Hematopoietic multipotent progenitor cell treated with erythropoietin and hydrocortisone succinate and interleukin-3 and kit ligand, for 4 days (in vitro differentiated cells): ENCODE measurements at regions not wholly inside any gene's neighbourhood (a gene's known extent, or its start where the extent isn't known, plus 50 kb on each side); places are given as distances from the start of the nearest gene placed in this dataset.

Experiments used
- DNase-seq: peaks from one replicate; pipeline ENCODE4 v3.0.0-alpha.2; 2015

DNA sequence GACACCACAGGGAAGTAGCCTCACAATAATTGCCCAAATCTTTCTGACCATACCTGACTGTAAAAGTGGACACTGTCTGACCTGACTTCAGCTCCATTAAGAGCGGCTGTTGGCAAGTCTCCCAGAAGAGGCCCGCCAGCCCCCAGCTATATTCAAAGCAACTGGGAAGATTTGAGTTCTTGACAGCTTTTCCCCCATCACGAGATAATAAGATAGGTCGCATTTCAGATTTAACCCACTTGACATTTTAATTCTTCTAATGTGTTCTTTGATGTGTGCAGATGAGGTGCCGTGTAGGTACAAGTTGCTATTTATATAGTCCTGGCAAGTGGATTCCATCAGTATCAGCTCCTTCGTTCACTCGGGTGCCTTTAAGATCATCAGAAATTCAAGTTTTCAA lies 345.7 kb downstream of the DRD1 start:
- DNase-seq = no peak

DNA sequence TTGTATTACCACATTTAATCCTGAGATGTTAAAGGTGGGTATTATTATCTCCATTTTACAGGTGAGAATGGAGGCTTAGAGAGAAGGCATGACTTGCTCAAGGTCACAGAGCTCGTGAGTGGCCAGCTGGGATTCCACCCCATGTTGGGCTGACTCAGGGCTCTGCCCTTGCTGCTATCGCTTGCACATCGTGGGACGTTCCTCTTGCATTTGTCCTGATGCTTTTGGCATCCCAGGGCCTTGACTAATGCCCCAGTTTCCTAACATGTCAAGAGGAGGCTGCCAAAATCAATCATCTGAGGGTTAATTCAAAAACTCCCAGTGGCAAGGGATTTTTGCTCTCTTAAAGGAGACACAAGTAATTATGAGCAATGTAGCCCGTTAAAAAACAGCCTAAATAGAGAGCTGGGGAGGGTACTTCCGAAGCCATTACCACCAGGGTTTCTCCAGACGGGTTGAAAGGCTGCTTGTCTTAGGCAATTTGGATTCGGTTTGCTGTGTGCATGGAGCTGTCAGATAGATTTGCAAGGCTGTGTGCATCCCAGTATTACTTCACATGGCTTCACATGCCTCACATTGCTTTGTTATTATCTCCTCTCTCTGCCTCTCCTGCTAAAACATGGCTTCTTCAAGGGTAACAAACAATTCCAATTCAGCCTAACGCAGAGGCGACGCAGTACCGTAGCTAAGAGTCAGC lies 347.4 kb downstream of the DRD1 start:
- no peak for DNase-seq

DNA sequence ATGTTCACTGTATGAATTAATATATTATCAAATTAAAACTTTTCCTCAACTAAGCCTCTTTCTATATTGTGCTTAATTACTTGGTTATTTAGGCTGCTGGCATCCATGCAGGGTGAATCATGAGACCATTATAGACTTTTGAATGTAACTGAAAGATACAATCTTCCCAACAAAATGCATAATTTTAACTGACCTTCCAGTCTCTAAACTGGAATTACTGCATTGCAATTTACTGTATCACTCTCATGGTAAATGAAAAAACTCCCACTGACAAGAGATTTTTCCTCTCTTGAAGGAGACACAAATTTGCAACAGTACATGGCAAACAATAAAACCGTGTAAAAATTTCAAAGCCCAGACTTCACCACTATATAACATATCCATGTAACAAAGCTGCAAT lies 349.5 kb downstream of the DRD1 start:
- DNase-seq = no peak

DNA sequence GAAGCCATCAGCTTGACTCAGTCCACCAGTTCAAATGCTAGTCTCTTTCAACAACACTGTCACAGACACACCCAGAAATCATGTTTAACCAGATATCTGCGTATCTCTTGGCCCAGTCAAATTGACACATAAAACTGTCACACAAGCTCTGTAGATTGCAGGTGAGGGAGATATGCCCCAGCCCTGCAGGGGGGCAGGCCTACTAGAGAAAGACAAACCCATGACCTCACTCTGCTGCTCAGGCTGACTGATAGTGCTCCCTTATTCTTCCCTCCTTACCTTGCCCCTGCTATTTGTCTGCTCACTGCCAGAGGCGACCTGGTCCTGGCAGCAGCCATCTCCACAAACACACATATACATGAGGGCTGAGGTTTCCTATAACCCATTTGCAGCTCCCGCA lies 351.3 kb downstream of the DRD1 start:
- no peak for DNase-seq

DNA sequence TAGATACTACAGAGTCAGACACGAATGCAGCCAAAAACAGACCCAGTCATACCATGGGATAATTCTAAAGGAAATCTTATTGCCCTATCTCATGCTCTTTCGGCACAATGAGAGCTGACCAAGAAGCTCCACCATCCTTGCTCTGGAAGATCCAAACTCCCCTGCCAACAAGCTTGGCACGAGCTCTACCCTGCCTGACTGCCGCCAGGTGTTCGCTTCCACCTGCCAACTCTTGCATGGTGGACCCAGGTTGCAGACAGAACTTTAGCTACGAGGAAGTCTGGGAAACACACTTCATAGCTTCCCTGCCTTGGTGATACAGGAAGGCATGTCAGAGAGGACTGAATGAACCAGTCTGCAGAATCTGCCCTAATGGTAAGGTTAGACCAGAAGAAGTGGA lies 355.0 kb downstream of the DRD1 start:
- no peak for DNase-seq

DNA sequence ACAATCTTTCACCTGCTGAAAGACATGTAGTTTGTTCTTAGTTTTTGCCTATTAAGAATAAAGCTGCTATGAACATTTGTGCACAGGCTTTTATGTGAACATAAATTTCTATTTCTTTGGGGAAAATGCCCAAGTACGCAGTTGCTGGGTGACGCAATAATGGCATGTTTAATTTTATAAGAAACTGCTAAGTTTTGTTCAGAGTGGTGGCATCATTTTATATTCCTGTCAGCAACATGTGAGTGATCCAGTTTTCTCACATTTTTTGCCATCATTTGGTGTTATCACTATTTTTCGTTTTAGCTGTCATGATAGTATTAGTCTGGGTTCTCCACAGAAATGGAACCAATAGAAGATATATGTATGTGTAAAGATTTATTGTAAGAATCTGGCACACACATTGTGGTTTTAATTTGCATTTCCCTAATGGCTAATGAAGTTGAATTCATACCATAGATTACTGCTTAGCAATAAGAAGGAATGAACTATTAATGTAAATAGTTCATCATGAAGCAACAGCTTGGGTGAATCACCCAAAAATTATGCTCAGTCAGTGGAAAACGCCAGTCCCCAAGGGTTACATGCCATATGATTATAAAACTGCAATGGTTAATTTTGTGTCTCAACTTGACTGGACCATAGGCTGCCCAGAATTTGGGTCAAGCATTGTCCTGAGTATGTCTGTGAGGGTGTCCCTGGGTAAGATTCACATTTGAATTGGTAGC lies 358.6 kb downstream of the MSX2 start:
- DNase-seq = no peak

DNA sequence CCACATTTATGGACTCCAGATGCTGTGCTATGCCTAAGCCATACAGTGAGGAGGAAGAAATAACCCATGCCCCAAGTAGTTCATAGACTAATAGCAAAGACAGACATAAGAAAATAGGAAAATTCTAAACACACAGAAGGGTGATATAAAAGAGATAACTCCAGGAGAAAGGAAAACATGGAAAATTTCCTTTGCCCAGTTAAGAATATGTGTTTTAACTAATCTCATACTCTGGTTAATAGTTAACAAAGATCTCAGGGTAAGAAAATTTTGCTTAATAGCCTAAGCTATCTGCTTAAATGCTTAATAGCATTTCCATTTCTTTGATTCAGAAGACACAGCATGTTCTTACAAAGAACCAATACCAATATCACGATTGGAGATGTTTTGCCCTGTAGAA lies 358.0 kb downstream of the MSX2 start:
- DNase-seq = no peak

DNA sequence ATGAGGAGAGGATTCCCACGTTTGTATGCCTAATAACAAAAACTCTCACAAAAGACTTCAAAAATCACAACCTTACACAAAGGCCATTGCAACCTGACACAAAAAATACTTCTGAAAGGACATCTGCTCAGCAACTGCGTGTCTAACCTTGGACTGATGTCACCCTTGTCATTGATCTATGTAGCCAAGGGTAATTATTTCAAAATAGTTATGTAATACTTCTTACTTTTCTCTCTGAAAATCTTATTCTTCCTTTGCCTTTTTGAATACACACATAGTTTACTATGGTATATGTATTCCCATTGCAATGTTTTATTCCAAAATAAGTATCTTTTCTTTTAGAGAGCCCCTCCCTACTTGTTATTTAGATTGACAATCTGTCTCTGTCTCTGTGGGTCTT lies 355.3 kb downstream of the MSX2 start:
- DNase-seq = no peak

DNA sequence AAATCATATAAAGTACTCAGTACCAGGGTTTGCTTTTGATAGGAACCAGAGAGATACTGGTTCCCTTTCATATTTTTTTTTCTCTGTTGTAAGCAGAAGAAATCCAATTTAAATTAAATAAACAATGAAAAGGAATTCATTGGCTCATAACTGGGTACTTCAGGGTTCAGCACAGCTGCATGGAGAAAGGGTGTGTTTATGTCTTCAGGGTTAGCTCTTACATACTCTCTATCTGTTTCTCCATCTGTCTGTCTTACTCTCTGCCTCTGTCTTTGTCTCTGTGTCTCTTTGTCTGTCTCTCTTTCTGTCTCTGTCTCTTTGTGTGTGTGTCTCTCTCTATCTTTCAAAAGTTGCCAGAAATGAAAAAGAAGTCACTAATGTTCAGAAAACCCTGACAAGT lies 345.9 kb downstream of the MSX2 start:
- DNase-seq = no peak

DNA sequence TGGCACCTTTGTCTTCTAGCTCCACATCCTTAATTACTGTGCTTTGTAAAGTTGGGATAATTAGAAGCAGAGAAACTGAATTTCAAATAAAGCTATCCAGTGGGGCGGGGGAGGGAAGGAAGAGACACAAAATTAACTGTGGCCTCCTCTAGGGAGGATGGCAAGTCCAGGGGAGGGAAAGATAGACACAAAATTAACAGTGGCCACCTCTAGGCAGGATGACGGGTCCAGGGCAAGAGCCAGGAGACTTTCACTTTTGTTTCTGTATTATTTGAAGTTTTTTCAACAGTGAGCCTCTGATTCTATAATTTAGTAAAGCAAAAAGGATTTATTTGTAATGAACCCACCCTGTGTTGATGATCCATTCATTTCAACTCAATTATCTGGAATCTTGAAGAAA lies 335.9 kb downstream of the MSX2 start:
- DNase-seq = no peak

DNA sequence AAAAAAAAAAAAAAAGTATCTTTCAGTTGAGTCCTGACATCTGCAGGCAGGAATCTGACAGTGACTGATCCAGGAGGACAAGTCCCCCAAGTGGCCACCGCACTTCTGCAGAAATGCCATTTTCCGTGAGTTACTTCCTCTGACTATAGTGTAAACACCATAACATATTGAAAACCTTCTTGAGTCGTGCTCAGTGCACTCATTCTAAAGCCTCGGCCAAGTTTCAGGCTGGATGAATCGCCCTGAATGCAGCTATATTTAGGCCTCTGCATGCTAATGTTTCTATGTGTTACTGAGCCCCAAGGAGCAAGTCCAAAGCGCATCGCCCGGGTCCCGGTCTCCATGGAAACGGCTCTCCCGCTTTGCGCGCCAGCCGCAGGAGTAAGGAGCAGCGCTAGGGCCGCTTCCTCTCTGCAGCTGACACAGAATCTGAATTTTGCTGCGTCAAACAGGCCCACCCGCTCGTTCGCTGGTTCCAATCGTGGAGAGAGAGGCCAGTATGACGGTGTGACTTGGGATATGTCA lies 335.4 kb downstream of the MSX2 start:
- peak; percentile 10 for DNase-seq

DNA sequence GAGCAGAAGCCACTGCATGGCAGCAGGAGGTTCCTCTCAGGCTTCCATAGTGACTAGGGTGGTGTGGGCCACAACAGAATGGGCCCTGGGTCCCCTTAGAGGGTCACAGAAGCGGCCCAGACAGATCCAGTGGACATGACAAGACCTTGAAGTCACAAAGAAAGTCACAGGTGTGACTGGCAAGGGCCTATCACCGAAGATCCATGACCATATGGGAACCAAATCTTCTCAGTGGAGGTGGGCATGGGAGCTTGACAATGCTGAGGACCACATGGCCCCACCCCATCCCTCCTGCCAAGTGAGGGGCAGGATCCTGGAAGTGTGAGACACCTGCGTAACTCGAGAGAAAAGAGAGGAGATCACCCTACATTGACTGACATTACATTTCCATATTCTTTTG lies 332.4 kb downstream of the MSX2 start:
- DNase-seq = no peak

DNA sequence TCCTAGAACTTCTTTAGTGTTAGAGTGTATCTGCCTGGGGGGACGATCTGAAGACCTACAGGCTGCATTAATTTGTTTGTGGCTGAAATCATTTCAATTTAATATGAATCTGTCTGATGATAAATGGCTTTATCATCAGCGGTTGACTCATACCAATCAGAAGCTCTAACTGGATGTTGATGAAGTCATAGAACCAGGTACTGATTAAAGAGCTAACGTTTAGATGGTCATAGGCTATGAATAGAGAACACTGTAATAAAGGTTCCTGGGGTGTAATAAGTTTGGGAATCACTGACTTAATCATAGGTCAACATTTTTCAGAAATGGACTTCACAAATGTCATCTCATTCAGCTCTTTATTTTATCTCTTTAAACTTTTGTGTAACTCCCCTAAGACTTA lies 329.9 kb downstream of the MSX2 start:
- no peak for DNase-seq

DNA sequence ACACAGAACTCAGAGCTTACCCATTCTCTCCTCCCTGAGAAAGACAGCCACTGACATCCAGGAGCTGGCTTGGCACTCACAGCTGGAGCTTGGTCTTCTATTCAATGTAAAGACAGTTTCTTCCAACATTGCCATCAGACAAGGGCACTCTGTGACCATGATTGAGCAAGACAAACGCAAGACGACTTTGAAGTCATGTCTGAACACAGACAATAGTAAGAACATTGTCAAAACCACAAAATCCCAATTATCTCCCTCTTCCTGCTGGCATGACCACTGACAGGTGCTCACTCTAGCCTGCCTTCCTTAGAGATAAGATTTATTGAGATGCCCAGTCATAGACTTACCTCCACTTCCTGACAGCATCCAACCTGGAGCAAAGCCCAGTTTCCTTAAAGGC lies 328.0 kb downstream of the MSX2 start:
- no peak for DNase-seq

DNA sequence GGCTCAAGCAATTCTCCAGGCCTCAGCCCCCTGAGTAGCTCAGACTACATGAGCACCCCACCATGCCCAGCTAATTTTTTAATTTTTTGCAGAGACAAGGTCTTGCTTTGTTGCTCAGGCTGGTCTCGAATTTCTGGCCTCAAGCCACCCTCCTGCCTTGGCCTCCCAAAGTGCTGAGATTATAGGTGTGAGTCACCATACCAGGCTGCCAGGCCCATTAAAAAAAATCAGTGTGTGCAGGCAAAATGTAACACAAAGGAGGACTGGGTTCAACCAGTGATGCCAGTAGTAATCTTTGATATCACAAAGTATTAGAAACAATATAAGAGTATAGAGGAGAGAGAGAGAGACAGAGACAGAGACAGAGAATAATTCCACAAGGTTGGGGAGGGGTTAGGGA lies 322.7 kb downstream of the MSX2 start:
- no peak for DNase-seq

DNA sequence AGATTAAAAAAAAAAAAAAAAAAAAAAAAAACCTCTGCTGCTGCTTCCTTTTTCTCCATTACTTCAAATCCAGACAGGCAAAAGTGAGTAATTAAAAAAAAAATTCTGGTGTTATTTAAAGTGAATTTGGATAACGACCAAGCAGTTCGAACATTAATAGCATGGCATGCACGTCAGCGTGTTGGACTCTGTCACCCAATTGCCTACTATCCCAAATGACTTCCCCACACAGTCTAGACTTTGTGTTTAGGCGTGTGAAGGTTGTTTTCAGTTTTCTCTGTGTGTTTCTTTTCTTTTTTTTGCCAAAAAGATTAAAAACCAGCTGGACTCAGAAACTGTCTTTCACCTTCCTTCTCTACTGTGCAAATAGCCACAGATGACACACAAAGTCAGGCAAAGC lies 321.4 kb downstream of the MSX2 start:
- no peak for DNase-seq

DNA sequence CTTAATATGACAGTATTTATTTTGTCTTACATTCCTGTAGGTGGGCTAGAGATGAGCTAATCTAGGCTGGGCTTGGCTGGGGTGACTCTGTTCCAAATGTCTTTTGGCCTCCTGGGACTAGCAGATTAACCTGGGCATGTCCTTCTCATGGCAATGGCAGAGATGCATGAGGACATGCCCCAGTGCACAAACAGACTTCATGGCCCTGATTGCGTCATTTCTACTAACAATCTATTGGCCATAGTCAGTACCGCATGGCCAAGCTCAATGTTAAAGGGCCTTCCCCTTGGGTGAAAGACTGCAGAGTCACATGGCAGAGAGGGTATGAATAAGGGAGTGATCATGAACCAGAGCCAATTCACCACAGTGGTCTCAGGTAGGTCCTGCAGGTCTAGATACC lies 313.4 kb downstream of the MSX2 start:
- DNase-seq = no peak

DNA sequence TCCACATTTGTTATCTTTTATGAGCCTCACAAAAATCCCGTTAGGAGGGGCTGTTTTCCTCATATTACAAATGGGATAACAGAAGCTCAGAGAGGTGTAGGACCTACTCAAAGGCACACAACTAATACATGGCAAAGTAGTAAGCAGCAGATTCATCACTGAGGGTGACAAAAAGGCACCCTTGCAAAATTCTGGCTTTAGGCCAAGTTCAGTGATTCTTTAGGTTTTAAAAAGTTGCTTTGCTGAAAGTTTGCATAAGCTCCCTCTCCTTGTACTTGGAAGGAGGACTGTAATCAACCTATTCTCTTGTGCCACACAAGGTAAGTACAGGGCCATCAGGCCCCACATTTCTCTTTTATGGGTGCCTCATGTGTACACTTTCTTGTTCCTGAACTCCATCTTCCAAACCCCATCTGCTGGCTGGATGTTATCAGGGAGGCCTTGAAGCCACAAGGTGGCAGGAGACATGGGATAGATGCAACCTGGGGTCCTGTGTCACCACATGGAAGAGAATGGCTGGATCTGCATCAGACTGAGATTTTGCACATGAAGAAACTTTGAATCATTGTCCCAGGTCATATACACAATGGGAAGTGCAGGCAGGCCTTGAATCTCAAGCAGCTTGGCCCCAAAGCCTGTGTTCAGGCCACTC lies 311.6 kb downstream of the MSX2 start:
- DNase-seq = no peak

DNA sequence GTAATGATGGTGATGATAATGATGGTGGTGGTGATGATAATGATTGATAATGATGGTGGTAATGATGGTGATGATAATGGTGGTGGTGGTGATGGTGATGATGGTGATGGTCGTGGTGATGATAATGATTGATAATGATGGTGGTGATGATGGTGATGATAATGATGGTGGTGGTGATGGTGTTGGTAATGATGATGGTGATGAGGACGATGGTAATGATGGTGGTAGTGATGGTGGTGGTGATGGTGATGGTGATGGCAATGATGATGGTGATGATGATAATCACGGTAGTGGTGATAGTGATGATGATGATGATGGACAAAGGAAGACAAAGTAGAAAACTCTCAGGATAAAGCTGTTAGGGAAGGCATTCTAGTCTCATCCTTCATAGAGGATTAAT lies 310.5 kb downstream of the MSX2 start:
- no peak for DNase-seq

DNA sequence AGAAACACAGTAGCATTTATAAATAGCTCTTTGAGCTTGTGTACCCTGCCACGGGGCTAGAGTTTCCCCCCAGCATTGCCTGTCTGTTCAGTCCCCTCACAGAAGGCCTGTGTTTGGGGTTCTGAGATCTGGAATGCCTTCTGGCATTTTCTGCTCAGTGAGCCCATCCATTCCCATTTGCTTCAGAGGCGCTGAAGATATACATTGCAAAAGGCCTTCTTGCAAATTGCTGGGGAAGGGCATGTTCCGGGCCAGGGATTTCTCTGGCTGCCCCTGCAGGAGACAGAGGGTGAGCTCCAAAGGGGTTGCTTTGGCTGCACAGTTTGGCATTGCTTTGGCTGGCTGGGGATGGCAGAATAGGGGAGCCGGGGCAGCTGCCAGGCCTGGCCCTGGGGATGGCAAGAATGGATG lies 308.4 kb downstream of the MSX2 start:
- DNase-seq = no peak

DNA sequence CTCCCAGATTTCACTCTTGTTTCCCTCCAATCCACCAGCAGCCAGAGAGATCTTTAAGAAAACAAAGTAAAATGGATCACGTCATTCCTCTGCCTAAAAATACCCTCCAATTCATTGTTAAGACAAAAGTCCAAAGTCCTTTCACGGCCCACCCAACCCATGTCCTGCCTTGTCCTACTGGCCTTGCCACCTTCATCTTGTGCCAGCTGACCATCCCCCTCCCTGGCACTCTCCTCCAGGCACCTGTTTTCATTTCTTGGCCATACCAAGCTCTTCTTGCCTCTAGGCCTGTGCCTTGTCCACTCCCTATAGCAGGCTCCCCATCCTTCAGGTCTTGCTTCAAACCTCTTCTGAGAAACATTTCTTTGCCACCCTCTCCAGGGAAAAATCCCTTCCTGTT lies 307.6 kb downstream of the MSX2 start:
- no peak for DNase-seq

DNA sequence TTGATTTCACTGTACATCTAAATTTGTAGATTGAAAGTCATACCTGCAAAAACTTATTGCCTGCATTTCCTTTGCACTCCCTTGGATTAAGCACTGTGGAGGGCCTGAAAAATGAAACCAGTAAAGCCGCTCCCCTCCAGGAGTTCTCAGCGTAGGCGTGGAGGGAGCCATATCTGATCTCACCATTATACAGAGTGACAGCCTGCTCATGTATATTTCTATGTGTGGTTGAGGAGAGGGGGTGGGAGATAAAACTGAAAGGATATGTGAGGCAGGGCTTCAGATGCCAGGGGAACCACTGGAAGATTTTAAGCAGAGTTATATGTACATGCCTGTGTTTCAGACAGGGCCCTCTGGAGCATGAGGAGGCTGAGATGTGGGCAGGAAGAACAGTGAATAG lies 303.0 kb downstream of the MSX2 start:
- DNase-seq = no peak

DNA sequence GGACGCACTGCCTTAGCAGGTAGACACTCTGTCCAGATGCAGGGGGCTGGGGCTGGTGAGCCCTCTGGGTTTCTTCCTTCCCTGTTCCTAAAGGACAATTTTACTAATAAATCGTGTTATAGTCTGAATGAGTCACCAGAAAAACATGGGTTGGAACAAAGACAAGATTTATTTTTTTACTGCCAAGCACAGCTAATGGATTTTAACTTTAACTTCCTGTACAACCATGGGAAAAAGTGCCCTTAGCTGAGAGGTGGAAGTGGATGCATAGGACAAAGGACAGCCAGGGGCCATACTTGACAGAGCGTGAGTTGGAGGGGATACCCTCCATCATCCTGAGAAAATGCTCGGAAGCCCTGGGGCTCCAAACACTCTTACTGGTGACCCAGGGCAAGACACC lies 300.7 kb downstream of the MSX2 start:
- DNase-seq = no peak
